HCT116 (cell line): ENCODE measurements at regions not wholly inside any gene's neighbourhood (a gene's known extent, or its start where the extent isn't known, plus 50 kb on each side); places are given as distances from the start of the nearest gene placed in this dataset.

ENCODE experiments used
- ATAC-seq: fragments of 200-7000 bp; cut with Tn5 transposase; 2 replicates; pipeline ENCODE4 v1.9.1; 2020; ENCODE audit warnings: mild to moderate bottlenecking, moderate library complexity
- BruUV-seq: library from RNA; stranded (reverse); fragments of 400-500 nt; replicated peaks from 2 replicates; lab custom pipeline; 2021; lab: Mats Ljungman, UMichigan
- CTCF ChIA-PET: fragments of 300-600 bp; sonication (Branson Sonifier 250); formaldehyde crosslinking; loops from one replicate; lab custom pipeline; 2021; ENCODE audit warnings: antibody characterized with exemption; lab: Charles Lee
- POLR2A ChIA-PET: fragments of 300-600, 350-600 bp; sonication (Branson Sonifier 250); formaldehyde crosslinking; loops from one replicate; lab custom pipeline; 2021; ENCODE audit warnings: antibody characterized with exemption; lab: Charles Lee
- RAD21 ChIA-PET, 2 experiments: fragments of 300-600 bp; sonication (Branson Sonifier 250); formaldehyde crosslinking; loops; one replicate each; lab custom pipeline; 2023; ENCODE audit warnings: low total read pairs in 2 of 2; ENCODE audit not compliant: uncharacterized antibody in 2 of 2, unreplicated experiment in 2 of 2, low non-redundant PET in 1 of 2; lab: Charles Lee
- DNase-seq: peaks from one replicate; pipeline ENCODE4 v3.0.0-alpha.2; 2010; ENCODE audit warnings: low read depth, low spot score
- H2AFZ ChIP-seq: fragments of 200-600 bp; shearing (Covaris generic), sonication (generic); 2 replicates; pipeline ENCODE4 v1.6.1; 2017; ENCODE audit warnings: low read depth, mixed run types, mixed read lengths, antibody characterized with exemption, low read length; ENCODE audit not compliant: poor library complexity, severe bottlenecking
- H3K27ac ChIP-seq: 2 replicates; pipeline ENCODE4 v1.5.1; 2012; ENCODE audit warnings: low read depth, low read length
- H3K27me3 ChIP-seq: fragments of 200-600 bp; sonication (generic); 2 replicates; pipeline ENCODE4 v1.6.1; 2016; ENCODE audit warnings: mixed run types, low read length, mixed read lengths; ENCODE audit not compliant: insufficient read depth
- H3K36me3 ChIP-seq, 2 experiments: fragments of 200-500 bp in 1 of 2; fragments of 200-600 bp in 1 of 2; sonication (Bioruptor generic) in 1 of 2; sonication (generic) in 1 of 2; 2 replicates each; pipeline versions ENCODE4 v1.5.1 to v1.6.1; 2014 to 2016; ENCODE audit warnings: low read length in 2 of 2, inconsistent platforms in 1 of 2, mixed read lengths in 1 of 2, mixed run types in 1 of 2; ENCODE audit not compliant: insufficient read depth in 2 of 2, control insufficient read depth in 1 of 2
- H3K4me1 ChIP-seq, 2 experiments: fragments of 200-600 bp in 1 of 2; sonication (generic) in 1 of 2; 2 replicates each; pipeline versions ENCODE4 v1.5.1 to v1.6.1; 2012 to 2017; ENCODE audit warnings: low read length in 2 of 2, inconsistent platforms in 1 of 2, mild to moderate bottlenecking in 1 of 2, mixed read lengths in 1 of 2, mixed run types in 1 of 2, moderate library complexity in 1 of 2; ENCODE audit not compliant: insufficient read depth in 2 of 2, control insufficient read depth in 1 of 2
- H3K4me2 ChIP-seq: fragments of 200-600 bp; sonication (generic); 2 replicates; pipeline ENCODE4 v1.6.1; 2017; ENCODE audit warnings: mixed run types, low read length, mixed read lengths
- H3K4me3 ChIP-seq, 2 experiments: fragments of 200-600 bp in 1 of 2; sonication (generic) in 1 of 2; replicated peaks in 1 of 2; 2 replicates each; pipeline ENCODE4 v1.5.1; 2011 to 2016; ENCODE audit warnings: low read length in 2 of 2, control low read depth in 1 of 2, low read depth in 1 of 2, mild to moderate bottlenecking in 1 of 2, mixed read lengths in 1 of 2, mixed run types in 1 of 2
- H3K79me2 ChIP-seq: fragments of 200-600 bp; sonication (generic); 2 replicates; pipeline ENCODE4 v1.6.1; 2017; ENCODE audit warnings: mild to moderate bottlenecking, mixed run types, low read length, moderate library complexity, mixed read lengths; ENCODE audit not compliant: insufficient read depth
- H3K9ac ChIP-seq: fragments of 200-600 bp; sonication (generic); 2 replicates; pipeline ENCODE4 v1.6.1; 2016; ENCODE audit warnings: low read length, mixed read lengths
- H3K9me2 ChIP-seq: fragments of 200-600 bp; sonication (generic), shearing (Covaris generic); 2 replicates; pipeline ENCODE4 v1.6.1; 2017; ENCODE audit warnings: mixed run types, mild to moderate bottlenecking, moderate library complexity; ENCODE audit not compliant: insufficient read depth
- H3K9me3 ChIP-seq, 2 experiments: fragments of 200-500 bp in 1 of 2; fragments of 200-600 bp in 1 of 2; sonication (Bioruptor generic) in 1 of 2; sonication (generic) in 1 of 2; 2 replicates each; pipeline ENCODE4 v1.6.1; 2014 to 2017; ENCODE audit warnings: low read length in 2 of 2, mixed read lengths in 2 of 2, inconsistent platforms in 1 of 2, low read depth in 1 of 2, mild to moderate bottlenecking in 1 of 2, mixed run types in 1 of 2, moderate library complexity in 1 of 2; ENCODE audit not compliant: control insufficient read depth in 1 of 2, insufficient read depth in 1 of 2
- H4K20me1 ChIP-seq: fragments of 200-600 bp; sonication (generic), shearing (Covaris generic); 2 replicates; pipeline ENCODE4 v1.6.1; 2017; ENCODE audit warnings: mixed run types, mild to moderate bottlenecking, moderate library complexity; ENCODE audit not compliant: insufficient read depth
- EGR1 ChIP-seq: IDR thresholded peaks from 2 replicates; pipeline ENCODE4 v1.6.1; 2012; ENCODE audit warnings: low read depth
- FOSL1 ChIP-seq: IDR thresholded peaks from 2 replicates; pipeline ENCODE4 v1.6.1; 2012; ENCODE audit warnings: low read depth
- MAX ChIP-seq: IDR thresholded peaks from 2 replicates; pipeline ENCODE4 v1.6.1; 2012
- ZBTB33 ChIP-seq: IDR thresholded peaks from 2 replicates; pipeline ENCODE4 v1.6.1; 2011; ENCODE audit warnings: mild to moderate bottlenecking, low read length, moderate library complexity; ENCODE audit not compliant: insufficient replicate concordance; ENCODE audit errors: extremely low read depth
- intact Hi-C: fragments of 100-400 bp; cut with micrococcal nuclease; formaldehyde crosslinking; loops from 2 replicates; pipeline ENCODE4 v1.10.0; 2022

GRCh38 chr17:45675012-45675411 lies 109.1 kb upstream of the CRHR1 start:
- ChIA-PET CTCF (no interaction called here), POLR2A (no interaction called here), RAD21 (no interaction called here)
- TF ChIP-seq FOSL1: no peak
- no peaks in the 10 kb centered on the region for H3K36me3 ChIP-seq
- H3K4me2 ChIP-seq: no peak overlapping the region
- H2AFZ ChIP-seq: no peak overlapping the region
- peaks cover 0 to 6% of the 10 kb centered on the region in 2 experiments; a peak in 1 of 4 replicates for H3K9me3 ChIP-seq
- DNase-seq (no peak), ATAC-seq (no peak)
- no peak overlapping the region for H3K4me3 ChIP-seq
- intact Hi-C loops: no loop called here
- no peaks in the 10 kb centered on the region for H3K9me2 ChIP-seq
- H3K27ac ChIP-seq: no peak overlapping the region
- H3K9ac ChIP-seq: no peak overlapping the region
- H3K4me1 ChIP-seq: 0 out of 4 replicates have a peak, but pooled peaks cover 0 to 3% of the 10 kb centered on the region in 2 experiments
- H3K79me2 ChIP-seq: no peaks in the 10 kb centered on the region
- BruUV-seq: no TSS peak
- no peaks in the 10 kb centered on the region for H4K20me1 ChIP-seq
- no peaks in the 10 kb centered on the region for H3K27me3 ChIP-seq

- no peaks in the 10 kb centered on the region for H3K27me3 ChIP-seq
- intact Hi-C loops: no loop called here
- no peaks in the 10 kb centered on the region for H3K9me2 ChIP-seq
- CTCF ChIA-PET: no interaction called here
- H3K36me3 ChIP-seq: no peaks in the 10 kb centered on the region
- no peak overlapping the region for H3K9ac ChIP-seq
- H4K20me1 ChIP-seq: no peaks in the 10 kb centered on the region
- DNase-seq: no peak
- peaks cover 0 to 6% of the 10 kb centered on the region in 2 experiments; a peak in 1 of 4 replicates for H3K9me3 ChIP-seq
- no peak for ATAC-seq
- no TSS peak for BruUV-seq
- TF ChIP-seq ZBTB33: no peak
- TF ChIP-seq EGR1: no peak
- no peak for TF ChIP-seq MAX
- POLR2A ChIA-PET: no interaction called here
- H3K4me1 ChIP-seq: 0 out of 4 replicates have a peak, but pooled peaks cover 0 to 3% of the 10 kb centered on the region in 2 experiments
- no peak overlapping the region for H3K27ac ChIP-seq
- H3K79me2 ChIP-seq: no peaks in the 10 kb centered on the region
- RAD21 ChIA-PET: no interaction called here
- no peak overlapping the region for H3K4me3 ChIP-seq
- no peak overlapping the region for H3K4me2 ChIP-seq
- H2AFZ ChIP-seq: no peak overlapping the region
Measured at GRCh38 chr17:45675892-45676291, 108.2 kb upstream of the CRHR1 start.
